HS-5 (cell line): ENCODE measurements at regions not wholly inside any gene's neighbourhood (a gene's known extent, or its start where the extent isn't known, plus 50 kb on each side); places are given as distances from the start of the nearest gene placed in this dataset.

Source experiments
- DNase-seq: peaks from one replicate; pipeline ENCODE4 v3.0.0-alpha.2; 2012; ENCODE audit warnings: low read depth

- no peak for DNase-seq
Observed at GRCh38 chr4:123747016-123747415, 350.4 kb downstream of the SPRY1 start.

- DNase-seq, result no peak
Observed at GRCh38 chr4:123748806-123749205, 352.2 kb downstream of the SPRY1 start.

GRCh38 chr4:123749383-123749782 lies 352.8 kb downstream of the SPRY1 start:
- no peak for DNase-seq

- no peak for DNase-seq
Observed at GRCh38 chr4:123750044-123750443, 353.4 kb downstream of the SPRY1 start.

GRCh38 chr4:123755655-123756054 lies 359.1 kb downstream of the SPRY1 start:
- DNase-seq, result no peak

- DNase-seq, result no peak
Observed at GRCh38 chr4:123767806-123768205, 371.2 kb downstream of the SPRY1 start.

- no peak for DNase-seq
Observed at GRCh38 chr4:123770884-123771283, 374.3 kb downstream of the SPRY1 start.

GRCh38 chr4:123776267-123776666 lies 379.7 kb downstream of the SPRY1 start:
- no peak for DNase-seq

- DNase-seq, result no peak
Observed at GRCh38 chr4:123777373-123777772, 380.8 kb downstream of the SPRY1 start.

- DNase-seq, result peak; percentile 23
Observed at GRCh38 chr4:123783151-123783790, 386.7 kb downstream of the SPRY1 start.

- no peak for DNase-seq
Observed at GRCh38 chr4:123783921-123784320, 387.3 kb downstream of the SPRY1 start.

GRCh38 chr4:123784626-123785025 lies 388.0 kb downstream of the SPRY1 start:
- no peak for DNase-seq

- DNase-seq, result peak; percentile 83
Observed at GRCh38 chr4:123785538-123785937, 388.9 kb downstream of the SPRY1 start.

GRCh38 chr4:123786163-123786915 lies 389.7 kb downstream of the SPRY1 start:
- DNase-seq, result no peak

GRCh38 chr4:123786920-123787319 lies 390.3 kb downstream of the SPRY1 start:
- DNase-seq, result no peak

GRCh38 chr4:123787512-123788080 lies 391.0 kb downstream of the SPRY1 start:
- DNase-seq, result no peak

- DNase-seq, result no peak
Observed at GRCh38 chr4:123788577-123788976, 392.0 kb downstream of the SPRY1 start.

GRCh38 chr4:123790681-123791080 lies 394.1 kb downstream of the SPRY1 start:
- no peak for DNase-seq

GRCh38 chr4:123802082-123802645 lies 405.6 kb downstream of the SPRY1 start:
- no peak for DNase-seq

- no peak for DNase-seq
Observed at GRCh38 chr4:123802933-123803332, 406.3 kb downstream of the SPRY1 start.

- no peak for DNase-seq
Observed at GRCh38 chr4:123804196-123804721, 407.7 kb downstream of the SPRY1 start.

- no peak for DNase-seq
Observed at GRCh38 chr4:123806056-123806455, 409.5 kb downstream of the SPRY1 start.

- DNase-seq, result no peak
Observed at GRCh38 chr4:123807187-123807586, 410.6 kb downstream of the SPRY1 start.
